ENCODE measurements at regions not wholly inside any gene's neighbourhood (a gene's known extent, or its start where the extent isn't known, plus 50 kb on each side); places are given as distances from the start of the nearest gene placed in this dataset.
"Not testable (repeated sequence)": the region's sequence is repeated elsewhere in the genome, so short reads cannot be mapped to it uniquely, and the experiment has no call there.

DNA sequence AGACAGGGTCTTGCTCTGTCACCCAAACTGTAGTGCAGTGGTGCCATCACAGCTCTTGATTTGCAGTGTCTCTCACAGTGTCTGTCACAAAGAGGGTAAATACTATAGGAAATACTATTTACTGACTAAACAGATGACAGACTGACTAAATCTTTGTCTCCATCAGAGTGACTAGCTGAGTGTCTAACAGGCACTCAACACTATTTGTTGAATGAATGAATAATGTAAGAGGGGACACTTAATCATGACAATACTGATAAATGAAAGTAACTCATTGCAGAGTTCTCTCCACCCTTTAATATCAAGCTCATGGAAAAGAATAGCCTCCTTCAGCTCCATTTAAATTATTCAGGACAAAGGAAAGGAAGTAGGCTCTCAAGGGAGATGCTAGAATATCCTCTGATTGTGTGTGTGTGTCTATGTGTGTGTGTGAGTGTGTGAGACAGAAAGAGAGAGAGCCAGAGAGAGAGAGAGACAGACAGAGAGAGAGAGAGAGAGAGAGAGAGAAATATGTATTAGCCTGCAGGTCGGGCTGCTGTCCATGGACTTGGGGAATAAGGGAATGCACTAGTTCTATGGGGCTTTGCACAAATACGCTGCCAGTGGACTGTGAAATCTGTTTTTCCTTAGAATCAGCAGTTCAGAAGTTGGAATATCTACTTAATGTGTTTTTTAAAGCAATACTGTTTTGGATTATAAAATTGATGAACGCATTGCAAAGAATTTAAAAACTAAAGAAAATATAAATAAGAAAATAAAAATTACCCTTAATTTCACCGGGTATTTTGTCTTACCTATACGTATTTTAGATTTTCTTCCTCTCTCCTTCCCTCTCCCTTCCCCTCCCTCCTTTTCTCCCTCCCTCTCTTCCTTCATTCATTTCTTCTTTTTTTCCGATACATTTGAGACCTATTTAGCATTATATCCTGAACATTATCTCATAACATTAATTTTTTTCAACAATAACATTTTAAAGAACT lies 132.9 kb upstream of the LRIG1 start:
- DNase-seq (no peak), ATAC-seq (no peak)
- H3K9me3 Mint-ChIP-seq: no peaks in the 10 kb centered on the region
- peaks cover 2% of the 10 kb centered on the region for H3K4me1 Mint-ChIP-seq (ENCODE audit: low read depth)
- no peaks in the 10 kb centered on the region for H3K36me3 Mint-ChIP-seq (ENCODE audit: insufficient read depth)
- H3K4me3 Mint-ChIP-seq: no peak overlapping the region
- peaks cover 2% of the 10 kb centered on the region for H3K27me3 Mint-ChIP-seq (ENCODE audit: low read depth)

DNA sequence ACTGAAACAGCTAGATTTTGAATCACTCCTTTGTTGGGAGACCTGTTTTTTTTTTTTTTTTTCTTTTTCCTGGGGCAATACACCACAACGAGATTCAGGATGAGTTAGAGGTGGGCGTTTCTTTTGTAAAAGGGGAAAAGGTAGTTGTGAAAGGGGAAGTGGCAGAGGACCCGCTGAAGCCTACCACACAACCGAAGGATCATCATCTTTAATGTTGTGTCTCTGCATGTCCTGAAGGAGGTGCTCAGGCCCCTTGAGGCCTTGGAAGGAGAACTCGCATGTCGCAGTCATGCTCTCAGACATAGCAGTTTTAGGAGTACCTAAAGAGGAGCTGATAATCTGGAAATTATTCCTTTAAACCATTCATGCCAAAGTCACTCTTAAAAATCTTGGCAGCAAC lies 137.9 kb upstream of the LRIG1 start:
- Mint-ChIP-seq H3K4me1 (ENCODE audit: low read depth) (peaks cover 4% of the 10 kb centered on the region), H3K9me3 (no peaks in the 10 kb centered on the region), H3K27me3 (ENCODE audit: low read depth) (no peaks in the 10 kb centered on the region), H3K36me3 (ENCODE audit: insufficient read depth) (no peaks in the 10 kb centered on the region), H3K4me3 (no peak overlapping the region)
- ATAC-seq (no peak), DNase-seq (no peak)

DNA sequence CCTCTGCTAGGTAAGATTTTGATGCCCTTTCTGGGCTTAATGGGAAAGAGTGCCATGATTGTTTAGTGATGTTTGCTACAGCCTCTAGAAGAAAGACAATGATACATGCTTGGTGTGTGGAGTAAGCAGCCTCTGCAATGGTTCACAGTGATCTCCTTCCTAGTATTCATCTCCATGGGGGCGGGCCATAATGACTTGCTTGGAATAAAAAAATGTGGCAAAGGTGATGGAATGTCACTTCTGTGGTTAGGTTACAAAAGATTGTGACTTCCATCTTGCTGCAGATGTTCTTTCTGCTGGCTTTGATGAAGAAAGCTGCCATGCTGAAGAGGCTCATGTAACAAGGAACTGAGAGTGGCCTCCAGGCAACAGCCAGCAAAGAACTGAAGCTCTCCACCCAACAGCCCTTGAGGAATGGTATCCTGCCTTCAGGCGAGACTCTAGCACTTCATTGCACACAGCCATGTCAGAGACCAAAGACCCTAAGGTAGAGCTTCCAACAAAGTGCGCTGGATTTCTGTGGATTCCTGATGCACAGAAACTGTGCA lies 139.1 kb upstream of the LRIG1 start:
- H3K27me3 Mint-ChIP-seq (ENCODE audit: low read depth): no peaks in the 10 kb centered on the region
- no peak overlapping the region for H3K4me3 Mint-ChIP-seq
- H3K9me3 Mint-ChIP-seq: peaks cover 5% of the 10 kb centered on the region
- H3K36me3 Mint-ChIP-seq (ENCODE audit: insufficient read depth): no peaks in the 10 kb centered on the region
- ATAC-seq (no peak), DNase-seq (no peak)
- peaks cover 4% of the 10 kb centered on the region for H3K4me1 Mint-ChIP-seq (ENCODE audit: low read depth)

DNA sequence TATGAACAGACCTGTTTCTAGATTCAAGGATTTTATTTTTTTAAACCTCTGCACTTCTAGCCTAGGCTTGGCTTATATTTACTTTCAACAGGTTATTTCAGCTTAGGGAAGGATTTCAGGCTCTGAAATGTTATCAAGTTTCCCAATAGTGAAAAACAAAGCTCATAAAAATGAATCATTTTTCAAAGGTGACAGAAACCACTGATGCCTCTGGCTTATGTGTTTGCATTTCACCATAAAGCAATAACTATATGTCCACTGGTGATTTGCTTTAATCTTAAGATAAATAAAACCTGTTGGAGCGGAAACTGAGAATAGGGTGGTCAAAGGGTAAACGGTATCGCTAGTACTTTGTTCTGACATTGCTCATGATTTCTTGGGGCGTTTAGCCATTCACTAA lies 141.2 kb upstream of the LRIG1 start:
- ATAC-seq: no peak
- H3K4me1 Mint-ChIP-seq (ENCODE audit: low read depth): peaks cover 4% of the 10 kb centered on the region
- H3K36me3 Mint-ChIP-seq (ENCODE audit: insufficient read depth): no peaks in the 10 kb centered on the region
- no peak for DNase-seq
- no peak overlapping the region for H3K4me3 Mint-ChIP-seq
- peaks cover 9% of the 10 kb centered on the region for H3K9me3 Mint-ChIP-seq
- H3K27me3 Mint-ChIP-seq (ENCODE audit: low read depth): no peaks in the 10 kb centered on the region

DNA sequence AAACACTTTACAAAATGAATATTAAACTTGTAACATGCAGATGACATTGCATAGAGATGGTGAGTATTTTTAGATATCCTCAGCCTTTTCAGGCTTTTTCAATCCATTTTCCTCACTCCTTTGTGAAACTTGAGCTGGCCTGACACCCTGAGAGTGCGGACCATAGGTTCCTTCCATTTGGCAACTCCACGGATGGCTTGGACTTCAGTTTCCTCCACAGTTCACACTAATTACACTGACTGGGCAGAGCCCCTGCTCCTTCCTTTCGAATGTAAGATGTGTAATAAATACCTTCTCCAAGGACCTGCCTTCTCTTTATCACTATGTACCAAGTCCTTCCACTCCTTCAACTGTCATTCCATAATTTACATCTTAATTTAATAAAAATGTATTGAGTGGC lies 141.7 kb upstream of the LRIG1 start:
- Mint-ChIP-seq H3K9me3 (peaks cover 9% of the 10 kb centered on the region), H3K4me3 (no peak overlapping the region), H3K4me1 (ENCODE audit: low read depth) (peaks cover 4% of the 10 kb centered on the region), H3K36me3 (ENCODE audit: insufficient read depth) (no peaks in the 10 kb centered on the region), H3K27me3 (ENCODE audit: low read depth) (no peaks in the 10 kb centered on the region)
- no peak for ATAC-seq
- no peak for DNase-seq

DNA sequence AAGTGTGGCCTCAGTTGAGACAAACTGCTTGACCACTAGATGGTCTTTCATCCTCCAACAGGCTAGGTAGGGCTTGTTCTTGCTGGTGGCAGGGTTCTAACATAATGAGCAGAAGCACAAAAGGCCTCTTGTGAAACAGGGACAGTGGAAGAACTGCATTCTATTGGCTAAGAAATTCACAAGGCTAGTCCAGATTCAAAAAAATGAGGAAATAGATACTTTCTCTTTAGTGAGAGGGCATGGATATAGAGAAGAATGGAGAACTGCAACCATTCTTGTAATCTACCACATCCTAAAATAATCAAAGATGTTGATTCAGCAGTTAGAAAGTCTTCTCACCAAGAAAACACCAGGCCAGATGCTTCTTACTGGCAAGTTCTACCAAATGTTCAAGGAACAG lies 143.7 kb upstream of the LRIG1 start:
- ATAC-seq: no peak
- H3K9me3 Mint-ChIP-seq: peaks cover 9% of the 10 kb centered on the region
- no peaks in the 10 kb centered on the region for H3K36me3 Mint-ChIP-seq (ENCODE audit: insufficient read depth)

DNA sequence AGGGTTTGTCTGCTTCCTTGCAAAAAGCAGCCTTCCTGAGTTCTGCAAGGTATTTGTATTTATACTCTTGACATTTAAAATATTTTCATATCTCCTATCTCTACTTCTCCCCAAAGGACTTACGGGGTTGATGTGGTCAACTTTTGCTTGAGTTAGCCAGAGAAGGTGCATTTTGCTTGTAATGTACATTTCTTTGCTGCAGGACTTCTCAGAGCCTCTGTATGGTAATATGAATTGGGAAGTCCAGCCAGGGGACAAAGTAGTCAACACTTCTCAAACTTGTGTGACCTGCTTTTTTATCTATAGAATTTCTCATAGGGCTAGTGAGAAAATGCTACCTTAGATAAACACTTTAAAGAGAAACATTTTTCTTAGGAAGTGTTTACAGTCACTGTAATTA lies 148.2 kb upstream of the LRIG1 start:
- H3K4me3 Mint-ChIP-seq: no peak overlapping the region
- H3K36me3 Mint-ChIP-seq (ENCODE audit: insufficient read depth): no peaks in the 10 kb centered on the region
- ATAC-seq: no peak
- no peak for DNase-seq
- no peaks in the 10 kb centered on the region for H3K27me3 Mint-ChIP-seq (ENCODE audit: low read depth)
- H3K9me3 Mint-ChIP-seq: peaks cover 9% of the 10 kb centered on the region
- no peaks in the 10 kb centered on the region for H3K4me1 Mint-ChIP-seq (ENCODE audit: low read depth)

More for the DNA sequence above, 143.7 kb upstream of the LRIG1 start:
- Mint-ChIP-seq H3K27me3 (ENCODE audit: low read depth) (no peaks in the 10 kb centered on the region), H3K4me1 (ENCODE audit: low read depth) (no peaks in the 10 kb centered on the region), H3K4me3 (no peak overlapping the region)
- no peak for DNase-seq

DNA sequence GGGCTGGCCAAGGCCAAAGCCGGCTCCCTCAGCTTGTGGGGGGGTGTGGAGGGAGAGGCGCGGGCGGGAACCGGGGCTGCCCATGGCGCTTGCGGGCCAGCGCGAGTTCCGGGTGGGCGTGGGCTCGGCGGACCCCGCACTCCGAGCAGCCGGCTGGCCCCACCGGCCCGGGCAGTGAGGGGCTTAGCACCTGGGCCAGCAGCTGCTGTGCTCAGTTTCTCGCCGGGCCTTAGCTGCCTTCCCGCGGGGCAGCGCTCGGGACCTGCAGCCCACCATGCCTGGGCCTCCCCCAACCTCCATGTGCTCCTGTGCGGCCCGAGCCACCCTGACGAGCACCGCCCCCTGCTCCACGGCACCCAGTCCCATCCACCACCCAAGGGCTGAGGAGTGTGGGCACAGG lies 150.7 kb upstream of the LRIG1 start:
- not testable (repeated sequence) for H3K36me3 Mint-ChIP-seq (ENCODE audit: insufficient read depth); H3K4me1 Mint-ChIP-seq (ENCODE audit: low read depth); H3K27me3 Mint-ChIP-seq (ENCODE audit: low read depth); DNase-seq; ATAC-seq; H3K9me3 Mint-ChIP-seq; H3K4me3 Mint-ChIP-seq

DNA sequence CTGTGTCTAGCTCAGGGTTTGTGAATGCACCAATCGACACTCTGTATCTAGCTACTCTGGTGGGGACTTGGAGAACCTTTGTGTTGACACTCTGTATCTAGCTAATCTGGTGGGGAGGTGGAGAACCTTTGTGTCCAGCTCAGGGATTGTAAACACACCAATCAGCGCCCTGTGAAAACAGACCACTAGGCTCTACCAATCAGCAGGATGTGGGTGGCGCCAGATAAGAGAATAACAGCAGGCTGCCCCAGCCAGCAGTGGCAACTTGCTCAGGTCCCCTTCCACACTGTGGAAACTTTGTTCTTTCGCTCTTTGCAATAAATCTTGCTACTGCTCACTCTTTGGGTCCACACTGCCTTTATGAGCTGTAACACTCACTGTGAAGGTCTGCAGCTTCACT lies 151.3 kb upstream of the LRIG1 start:
- ATAC-seq; H3K9me3 Mint-ChIP-seq; DNase-seq; H3K36me3 Mint-ChIP-seq (ENCODE audit: insufficient read depth); H3K4me3 Mint-ChIP-seq; H3K4me1 Mint-ChIP-seq (ENCODE audit: low read depth); H3K27me3 Mint-ChIP-seq (ENCODE audit: low read depth): not testable (repeated sequence)

DNA sequence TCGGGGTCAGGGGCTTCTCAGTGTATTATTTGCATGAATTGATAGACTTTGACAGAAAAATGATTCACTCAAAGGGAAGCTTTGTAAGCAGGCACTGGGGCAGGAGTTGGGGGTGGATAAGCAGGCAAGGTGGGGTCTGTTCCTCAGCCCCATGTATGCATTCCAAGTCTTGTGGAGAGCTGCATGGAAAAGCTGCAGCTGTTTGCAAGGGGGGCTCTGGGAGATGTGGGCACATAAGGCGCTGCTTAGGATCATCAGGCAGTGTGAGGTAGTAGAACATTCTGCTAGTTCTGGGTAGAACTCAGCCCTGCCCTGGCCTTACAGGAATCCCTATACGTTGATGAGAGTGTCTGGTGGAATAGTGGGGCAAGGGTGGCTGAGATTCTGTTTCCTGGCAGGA lies 154.2 kb upstream of the LRIG1 start:
- Mint-ChIP-seq H3K27me3 (ENCODE audit: low read depth) (no peaks in the 10 kb centered on the region), H3K4me1 (ENCODE audit: low read depth) (no peaks in the 10 kb centered on the region), H3K4me3 (no peak overlapping the region), H3K36me3 (ENCODE audit: insufficient read depth) (no peaks in the 10 kb centered on the region), H3K9me3 (no peaks in the 10 kb centered on the region)
- no peak for ATAC-seq
- DNase-seq: no peak

DNA sequence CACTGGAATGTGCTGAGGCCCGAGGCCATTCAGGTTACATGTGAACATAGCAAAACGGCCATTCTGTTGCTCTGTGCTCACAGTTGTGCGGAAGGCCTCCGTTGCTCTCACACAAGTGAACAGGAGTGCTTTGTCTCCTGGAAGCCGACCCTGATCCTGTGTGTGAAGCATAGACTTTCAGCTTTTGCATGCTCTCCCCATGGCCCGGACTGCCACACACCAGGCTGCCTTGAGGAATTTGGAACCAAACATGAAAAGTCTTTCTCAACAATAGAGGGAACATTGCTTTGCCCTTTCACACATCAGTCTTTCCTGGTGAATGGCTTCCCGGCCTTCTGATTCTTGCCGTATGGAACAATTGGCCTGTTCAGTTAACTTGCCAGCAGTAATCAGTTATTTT lies 154.8 kb upstream of the LRIG1 start:
- no peaks in the 10 kb centered on the region for H3K36me3 Mint-ChIP-seq (ENCODE audit: insufficient read depth)
- H3K4me1 Mint-ChIP-seq (ENCODE audit: low read depth): no peaks in the 10 kb centered on the region
- DNase-seq (no peak), ATAC-seq (no peak)
- no peaks in the 10 kb centered on the region for H3K27me3 Mint-ChIP-seq (ENCODE audit: low read depth)
- no peaks in the 10 kb centered on the region for H3K9me3 Mint-ChIP-seq
- H3K4me3 Mint-ChIP-seq: no peak overlapping the region

DNA sequence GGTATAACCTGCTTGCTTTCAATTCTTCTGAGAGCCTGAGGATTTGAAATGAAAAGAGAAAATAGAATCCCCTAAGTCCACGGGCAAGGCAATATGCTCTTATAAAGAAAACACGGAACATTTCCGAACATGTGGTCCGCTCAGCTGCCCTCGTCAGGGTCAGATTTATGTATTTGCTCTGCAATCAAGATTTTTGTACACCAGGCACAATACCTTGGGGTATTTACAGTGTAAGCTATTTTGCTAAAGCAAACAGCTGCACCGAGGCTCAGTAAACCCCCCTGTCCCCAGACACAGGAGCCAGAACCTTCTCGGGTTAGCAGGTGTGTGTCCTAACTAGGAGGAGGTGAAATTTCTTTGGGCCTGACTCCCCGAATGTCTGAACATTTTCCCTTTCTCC lies 155.8 kb upstream of the LRIG1 start:
- no peaks in the 10 kb centered on the region for H3K9me3 Mint-ChIP-seq
- ATAC-seq: no peak

DNA sequence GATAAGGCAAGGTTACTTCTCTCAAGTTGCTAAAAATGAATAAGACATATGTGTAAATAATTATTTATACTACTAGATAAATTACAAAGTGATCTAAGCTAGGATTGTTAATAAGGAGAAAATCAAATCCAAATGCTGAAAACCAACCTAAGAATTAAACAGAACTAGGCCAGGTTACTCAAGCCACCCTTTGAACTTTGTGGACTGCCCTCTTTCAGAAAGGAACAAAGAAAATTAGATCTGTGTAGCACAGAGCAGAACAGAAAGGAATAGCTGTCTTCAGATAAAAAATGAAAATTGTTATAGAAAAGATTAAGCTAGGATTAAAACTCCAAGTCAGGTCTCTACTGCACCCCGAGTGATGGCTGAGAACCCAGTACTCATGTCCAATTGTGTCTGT lies 158.2 kb upstream of the LRIG1 start:
- no peak overlapping the region for H3K4me3 Mint-ChIP-seq
- H3K4me1 Mint-ChIP-seq (ENCODE audit: low read depth): no peaks in the 10 kb centered on the region
- ATAC-seq (no peak), DNase-seq (no peak)
- H3K27me3 Mint-ChIP-seq (ENCODE audit: low read depth): no peaks in the 10 kb centered on the region
- no peaks in the 10 kb centered on the region for H3K9me3 Mint-ChIP-seq
- H3K36me3 Mint-ChIP-seq (ENCODE audit: insufficient read depth): no peaks in the 10 kb centered on the region

More for the DNA sequence above, 155.8 kb upstream of the LRIG1 start:
- no peaks in the 10 kb centered on the region for H3K27me3 Mint-ChIP-seq (ENCODE audit: low read depth)
- H3K4me1 Mint-ChIP-seq (ENCODE audit: low read depth): no peaks in the 10 kb centered on the region
- DNase-seq: no peak
- H3K4me3 Mint-ChIP-seq: no peak overlapping the region
- H3K36me3 Mint-ChIP-seq (ENCODE audit: insufficient read depth): no peaks in the 10 kb centered on the region

DNA sequence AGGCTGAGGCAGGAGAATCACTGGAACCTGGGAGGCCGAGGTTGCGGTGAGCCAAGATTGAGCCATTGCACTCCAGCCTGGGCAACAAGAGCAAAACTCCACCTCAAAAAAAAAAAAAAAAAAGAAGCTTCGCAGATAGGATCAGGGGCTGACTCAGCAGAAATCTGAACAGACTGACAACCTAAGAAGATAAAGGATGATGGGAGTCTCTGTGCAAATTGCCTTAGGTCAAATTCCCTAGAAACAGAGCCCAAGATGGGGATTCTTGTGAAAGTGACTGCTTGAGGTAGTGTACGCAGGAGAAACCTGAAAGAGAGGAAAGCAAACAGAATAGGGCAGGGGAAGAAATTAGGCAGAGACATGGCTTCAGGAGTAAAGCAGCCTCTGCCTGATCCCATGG lies 160.8 kb upstream of the LRIG1 start:
- no peak for ATAC-seq
- DNase-seq: no peak
- Mint-ChIP-seq H3K9me3 (no peaks in the 10 kb centered on the region), H3K27me3 (ENCODE audit: low read depth) (no peaks in the 10 kb centered on the region), H3K4me3 (no peak overlapping the region), H3K36me3 (ENCODE audit: insufficient read depth) (no peaks in the 10 kb centered on the region), H3K4me1 (ENCODE audit: low read depth) (no peaks in the 10 kb centered on the region)

DNA sequence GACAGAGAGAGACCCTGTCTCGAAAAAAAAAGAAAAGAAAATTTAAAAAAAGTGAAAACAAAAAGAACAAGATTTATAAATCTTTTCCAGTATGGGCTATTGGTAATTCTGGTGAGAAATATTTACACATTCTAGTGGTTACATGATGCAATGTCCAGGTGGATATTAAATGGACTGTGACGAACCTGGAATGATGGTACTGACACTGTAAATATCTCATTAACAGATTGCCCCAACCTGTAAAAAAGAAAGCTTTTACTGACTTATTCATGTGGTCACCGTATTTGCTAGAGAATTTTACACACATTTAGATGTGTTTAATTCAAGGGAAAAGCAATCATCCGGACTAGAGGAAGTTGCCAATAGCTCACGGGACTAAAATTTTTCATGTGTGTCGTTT lies 162.1 kb upstream of the LRIG1 start:
- H3K9me3 Mint-ChIP-seq: no peaks in the 10 kb centered on the region
- H3K27me3 Mint-ChIP-seq (ENCODE audit: low read depth): no peaks in the 10 kb centered on the region
- no peaks in the 10 kb centered on the region for H3K4me1 Mint-ChIP-seq (ENCODE audit: low read depth)
- DNase-seq (no peak), ATAC-seq (no peak)
- no peaks in the 10 kb centered on the region for H3K36me3 Mint-ChIP-seq (ENCODE audit: insufficient read depth)
- no peak overlapping the region for H3K4me3 Mint-ChIP-seq
